Spleen (tissue), 7 donors: ENCODE measurements at regions not wholly inside any gene's neighbourhood (a gene's known extent, or its start where the extent isn't known, plus 50 kb on each side); places are given as distances from the start of the nearest gene placed in this dataset.

Source experiments
- POLR2A ChIP-seq, 3 donors: fragments of 450-650 bp; IDR thresholded peaks; one replicate each; pipeline ENCODE4 v1.5.1; 2017; ENCODE audit warnings: antibody characterized with exemption in 3 of 3, mild to moderate bottlenecking in 1 of 3
- POLR2AphosphoS5 ChIP-seq, 3 donors: sonication (generic); formaldehyde crosslinking; IDR thresholded peaks; one replicate each; pipeline ENCODE4 v1.5.1; 2017; ENCODE audit warnings: antibody characterized with exemption in 3 of 3
- TF ChIP-seq, protein P1 (sequence below), 11 experiments: fragments of 200-600 bp in 7 of 11; fragments of 450-650 bp in 4 of 11; sonication (generic) in 4 of 11; IDR thresholded peaks in 8 of 11; conservative IDR thresholded peaks in 3 of 11; 1 replicate in 7 of 11; 2 replicates in 4 of 11; pipeline versions ENCODE4 v1.4.0 to v1.8.0; 2016 to 2021; ENCODE audit warnings: antibody characterized with exemption in 11 of 11, inconsistent platforms in 4 of 11, mild to moderate bottlenecking in 1 of 11
- donor health status: DM: no; HTN: no; CAD: no; lungs with moderate emphysema.
- donor health status: DM: no; HTN: no; CAD: no.
- donor health status: DM: no; HTN: no; CAD: no.

DNA sequence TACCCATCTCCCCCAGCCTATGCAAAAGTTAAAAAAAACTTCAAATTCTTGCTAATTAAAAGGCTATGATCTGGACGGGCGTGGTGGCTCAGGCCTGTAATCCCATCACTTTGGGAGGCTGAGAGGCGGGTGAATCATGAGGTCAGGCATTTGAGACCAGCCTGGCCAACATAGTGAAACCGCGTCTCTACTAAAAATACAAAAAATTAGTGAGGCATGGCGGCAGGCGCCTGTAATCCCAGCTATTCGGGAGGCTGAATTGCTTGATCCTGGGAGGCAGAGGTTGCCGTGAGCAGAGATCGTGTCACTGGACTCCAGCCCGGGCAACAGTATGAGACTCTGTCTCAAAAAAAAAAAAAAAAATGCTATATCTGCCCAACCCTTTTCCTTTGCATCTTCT is 925.4 kb downstream of the GALC start:
- TF ChIP-seq, protein P1, sequence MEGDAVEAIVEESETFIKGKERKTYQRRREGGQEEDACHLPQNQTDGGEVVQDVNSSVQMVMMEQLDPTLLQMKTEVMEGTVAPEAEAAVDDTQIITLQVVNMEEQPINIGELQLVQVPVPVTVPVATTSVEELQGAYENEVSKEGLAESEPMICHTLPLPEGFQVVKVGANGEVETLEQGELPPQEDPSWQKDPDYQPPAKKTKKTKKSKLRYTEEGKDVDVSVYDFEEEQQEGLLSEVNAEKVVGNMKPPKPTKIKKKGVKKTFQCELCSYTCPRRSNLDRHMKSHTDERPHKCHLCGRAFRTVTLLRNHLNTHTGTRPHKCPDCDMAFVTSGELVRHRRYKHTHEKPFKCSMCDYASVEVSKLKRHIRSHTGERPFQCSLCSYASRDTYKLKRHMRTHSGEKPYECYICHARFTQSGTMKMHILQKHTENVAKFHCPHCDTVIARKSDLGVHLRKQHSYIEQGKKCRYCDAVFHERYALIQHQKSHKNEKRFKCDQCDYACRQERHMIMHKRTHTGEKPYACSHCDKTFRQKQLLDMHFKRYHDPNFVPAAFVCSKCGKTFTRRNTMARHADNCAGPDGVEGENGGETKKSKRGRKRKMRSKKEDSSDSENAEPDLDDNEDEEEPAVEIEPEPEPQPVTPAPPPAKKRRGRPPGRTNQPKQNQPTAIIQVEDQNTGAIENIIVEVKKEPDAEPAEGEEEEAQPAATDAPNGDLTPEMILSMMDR (IDR thresholded peaks at IDR 0.05 in 8 of 11, conservative IDR thresholded peaks at IDR 0.05 in 3 of 11): no peak
- TF ChIP-seq POLR2A (IDR thresholded peaks at IDR 0.05): no peak
- TF ChIP-seq POLR2AphosphoS5 (IDR thresholded peaks at IDR 0.05): no peak
